ENCODE measurements at regions not wholly inside any gene's neighbourhood (a gene's known extent, or its start where the extent isn't known, plus 50 kb on each side); places are given as distances from the start of the nearest gene placed in this dataset.

GRCh38 chr7:15780271-15780670 is 93.8 kb upstream of the MEOX2 start:
- H3K4me1 Mint-ChIP-seq, result no peaks in the 10 kb centered on the region
- H3K4me3 Mint-ChIP-seq, result no peak overlapping the region
- no peaks in the 10 kb centered on the region for H3K36me3 Mint-ChIP-seq

GRCh38 chr7:15778191-15778590 is 91.7 kb upstream of the MEOX2 start:
- H3K36me3 Mint-ChIP-seq, result no peaks in the 10 kb centered on the region
- no peaks in the 10 kb centered on the region for H3K4me1 Mint-ChIP-seq
- no peak for ATAC-seq (ENCODE audit: low read depth in 2 of 2)
- H3K4me3 Mint-ChIP-seq, result no peak overlapping the region
- H3K27me3 Mint-ChIP-seq, result no peaks in the 10 kb centered on the region
- peaks cover 0 to 5% (median 0%) of the 10 kb centered on the region in 7 donors for H3K9me3 Mint-ChIP-seq
- DNase-seq, result no peak
- no peak overlapping the region for H3K27ac Mint-ChIP-seq

More at GRCh38 chr7:15780271-15780670, 93.8 kb upstream of the MEOX2 start:
- Mint-ChIP-seq H3K27ac (no peak overlapping the region), H3K27me3 (no peaks in the 10 kb centered on the region), H3K9me3 (no peaks in the 10 kb centered on the region)
- ATAC-seq (ENCODE audit: low read depth in 2 of 2) (no peak), DNase-seq (no peak)

GRCh38 chr7:15765753-15766152 is 79.3 kb upstream of the MEOX2 start:
- Mint-ChIP-seq H3K27ac (no peak overlapping the region), H3K4me3 (no peak overlapping the region), H3K36me3 (no peaks in the 10 kb centered on the region), H3K9me3 (peaks cover 0 to 8% (median 4%) of the 10 kb centered on the region in 7 donors), H3K27me3 (no peaks in the 10 kb centered on the region), H3K4me1 (no peaks in the 10 kb centered on the region)
- DNase-seq (no peak), ATAC-seq (ENCODE audit: low read depth in 2 of 2) (no peak)

GRCh38 chr7:15764851-15765382 is 78.4 kb upstream of the MEOX2 start:
- Mint-ChIP-seq H3K36me3 (no peaks in the 10 kb centered on the region), H3K4me3 (no peak overlapping the region), H3K9me3 (peaks cover 0 to 4% (median 0%) of the 10 kb centered on the region in 7 donors), H3K27me3 (no peaks in the 10 kb centered on the region), H3K27ac (no peak overlapping the region), H3K4me1 (no peaks in the 10 kb centered on the region)
- DNase-seq (no peak), ATAC-seq (ENCODE audit: low read depth in 2 of 2) (no peak)

- ATAC-seq (ENCODE audit: low read depth in 2 of 2) (no peak), DNase-seq (no peak)
- Mint-ChIP-seq H3K9me3 (peaks cover 0 to 4% (median 2%) of the 10 kb centered on the region in 7 donors), H3K4me3 (no peak overlapping the region), H3K27me3 (no peaks in the 10 kb centered on the region), H3K36me3 (no peaks in the 10 kb centered on the region), H3K4me1 (no peaks in the 10 kb centered on the region), H3K27ac (peak overlapping the region in 1 of 6 donors; percentile 5)
These were observed 77.5 kb upstream of the MEOX2 start for GRCh38 chr7:15764010-15764409.

- Mint-ChIP-seq H3K4me3 (no peak overlapping the region), H3K27me3 (no peaks in the 10 kb centered on the region), H3K27ac (no peak overlapping the region), H3K4me1 (no peaks in the 10 kb centered on the region), H3K36me3 (no peaks in the 10 kb centered on the region), H3K9me3 (peaks cover 0 to 7% (median 2%) of the 10 kb centered on the region in 7 donors)
- no peak for ATAC-seq (ENCODE audit: low read depth in 2 of 2)
- no peak for DNase-seq
These were observed 70.8 kb upstream of the MEOX2 start for GRCh38 chr7:15757041-15758000.

- Mint-ChIP-seq H3K9me3 (peaks cover 0 to 3% (median 0%) of the 10 kb centered on the region in 7 donors), H3K27me3 (no peaks in the 10 kb centered on the region), H3K27ac (no peak overlapping the region), H3K36me3 (no peaks in the 10 kb centered on the region), H3K4me1 (no peaks in the 10 kb centered on the region), H3K4me3 (no peak overlapping the region)
- DNase-seq (no peak), ATAC-seq (ENCODE audit: low read depth in 2 of 2) (no peak)
These were observed 68.6 kb upstream of the MEOX2 start for GRCh38 chr7:15755061-15755460.

GRCh38 chr7:15753887-15754579 is 67.5 kb upstream of the MEOX2 start:
- no peak overlapping the region for H3K4me3 Mint-ChIP-seq
- no peaks in the 10 kb centered on the region for H3K27me3 Mint-ChIP-seq
- DNase-seq, result no peak
- ATAC-seq (ENCODE audit: low read depth in 2 of 2), result no peak
- H3K36me3 Mint-ChIP-seq, result no peaks in the 10 kb centered on the region
- no peak overlapping the region for H3K27ac Mint-ChIP-seq
- no peaks in the 10 kb centered on the region for H3K4me1 Mint-ChIP-seq
- H3K9me3 Mint-ChIP-seq, result peaks cover 0 to 3% (median 0%) of the 10 kb centered on the region in 7 donors

- Mint-ChIP-seq H3K4me1 (no peaks in the 10 kb centered on the region), H3K4me3 (no peak overlapping the region), H3K27me3 (no peaks in the 10 kb centered on the region), H3K27ac (no peak overlapping the region), H3K36me3 (no peaks in the 10 kb centered on the region), H3K9me3 (peaks cover 0 to 3% (median 0%) of the 10 kb centered on the region in 7 donors)
- DNase-seq (no peak), ATAC-seq (ENCODE audit: low read depth in 2 of 2) (no peak)
These were observed 65.9 kb upstream of the MEOX2 start for GRCh38 chr7:15752377-15752776.

GRCh38 chr7:15751191-15751701 is 64.8 kb upstream of the MEOX2 start:
- no peaks in the 10 kb centered on the region for H3K27me3 Mint-ChIP-seq
- no peaks in the 10 kb centered on the region for H3K36me3 Mint-ChIP-seq
- no peaks in the 10 kb centered on the region for H3K4me1 Mint-ChIP-seq

GRCh38 chr7:15750727-15751126 is 64.2 kb upstream of the MEOX2 start:
- peaks cover 0 to 3% (median 0%) of the 10 kb centered on the region in 7 donors for H3K9me3 Mint-ChIP-seq
- H3K4me3 Mint-ChIP-seq, result no peak overlapping the region
- H3K27me3 Mint-ChIP-seq, result no peaks in the 10 kb centered on the region
- ATAC-seq (ENCODE audit: low read depth in 2 of 2) (no peak), DNase-seq (no peak)
- H3K27ac Mint-ChIP-seq, result no peak overlapping the region
- H3K36me3 Mint-ChIP-seq, result no peaks in the 10 kb centered on the region
- no peaks in the 10 kb centered on the region for H3K4me1 Mint-ChIP-seq

More at GRCh38 chr7:15751191-15751701, 64.8 kb upstream of the MEOX2 start:
- no peak overlapping the region for H3K4me3 Mint-ChIP-seq
- peaks cover 0 to 3% (median 0%) of the 10 kb centered on the region in 7 donors for H3K9me3 Mint-ChIP-seq
- DNase-seq (no peak), ATAC-seq (ENCODE audit: low read depth in 2 of 2) (no peak)
- H3K27ac Mint-ChIP-seq, result no peak overlapping the region

GRCh38 chr7:15749631-15750030 is 63.1 kb upstream of the MEOX2 start:
- no peaks in the 10 kb centered on the region for H3K4me1 Mint-ChIP-seq
- no peaks in the 10 kb centered on the region for H3K27me3 Mint-ChIP-seq
- H3K27ac Mint-ChIP-seq, result no peak overlapping the region
- H3K9me3 Mint-ChIP-seq, result peaks cover 0 to 3% (median 0%) of the 10 kb centered on the region in 7 donors
- no peak overlapping the region for H3K4me3 Mint-ChIP-seq
- ATAC-seq (ENCODE audit: low read depth in 2 of 2), result no peak
- H3K36me3 Mint-ChIP-seq, result no peaks in the 10 kb centered on the region
- no peak for DNase-seq

GRCh38 chr7:15747712-15748111 is 61.2 kb upstream of the MEOX2 start:
- Mint-ChIP-seq H3K9me3 (no peaks in the 10 kb centered on the region), H3K36me3 (no peaks in the 10 kb centered on the region), H3K4me3 (no peak overlapping the region), H3K27ac (no peak overlapping the region), H3K4me1 (no peaks in the 10 kb centered on the region), H3K27me3 (no peaks in the 10 kb centered on the region)
- DNase-seq, result no peak
- no peak for ATAC-seq (ENCODE audit: low read depth in 2 of 2)
